SW480 (cell line): ENCODE measurements at regions not wholly inside any gene's neighbourhood (a gene's known extent, or its start where the extent isn't known, plus 50 kb on each side); places are given as distances from the start of the nearest gene placed in this dataset.
"Not testable (repeated sequence)": the region's sequence is repeated elsewhere in the genome, so short reads cannot be mapped to it uniquely, and the experiment has no call there.

Experiments used
- DNase-seq: peaks from one replicate; pipeline ENCODE4 v3.0.0-alpha.2; 2016; ENCODE audit warnings: low spot score

DNA sequence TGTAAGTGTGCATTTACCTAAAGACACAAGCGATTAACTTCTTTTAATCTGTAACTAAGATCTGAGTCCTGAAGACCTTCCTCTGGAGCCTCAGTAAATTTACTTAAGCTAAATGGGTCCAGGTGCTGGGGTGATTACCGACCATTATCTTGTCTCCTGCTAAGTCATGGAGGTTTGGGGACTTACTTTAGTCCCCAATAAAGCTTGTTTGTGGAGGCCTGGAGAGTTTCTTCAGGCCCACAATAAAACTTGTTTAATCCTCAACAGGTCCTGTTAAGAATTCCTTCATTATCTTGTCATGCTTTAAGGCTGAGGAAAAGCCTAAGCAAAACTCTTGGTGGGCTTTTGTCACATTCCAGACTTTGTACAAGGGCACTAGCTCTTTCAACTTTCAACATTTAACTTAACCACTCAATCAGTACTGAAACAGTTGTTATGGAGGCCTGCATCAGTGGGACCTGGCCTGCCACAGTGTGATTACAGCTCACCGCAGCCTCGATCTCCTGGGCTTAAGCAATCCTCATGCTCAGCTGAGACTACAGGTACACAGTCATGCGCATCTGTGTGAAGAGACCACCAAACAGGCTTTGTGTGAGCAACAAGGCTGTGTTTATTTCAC, 84.0 kb downstream of the FMO4 start:
- DNase-seq, result no peak

DNA sequence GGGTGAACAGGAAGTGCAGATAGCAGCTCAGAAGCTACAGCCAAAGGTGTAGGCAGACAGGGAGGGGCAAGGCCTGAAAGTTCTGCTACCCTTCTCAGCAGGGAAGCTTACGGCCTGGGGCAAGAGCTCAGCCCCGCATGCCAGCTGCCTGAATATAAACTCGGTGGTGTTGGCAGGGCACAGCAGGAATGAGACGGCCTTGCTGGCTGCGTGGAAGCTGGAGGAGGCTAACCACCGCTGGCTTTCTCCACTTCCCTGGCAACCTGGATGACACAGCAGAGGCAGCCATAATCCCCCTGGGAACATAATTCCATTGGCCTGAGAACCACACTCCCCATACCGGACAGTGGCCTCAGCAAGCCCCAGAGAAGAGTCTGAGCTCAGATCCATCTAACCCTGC, 81.9 kb upstream of the PRRC2C start:
- DNase-seq, result no peak

GRCh38 chr1:171405391-171405714, 80.0 kb upstream of the PRRC2C start:
- DNase-seq, result no peak

- DNase-seq, result not testable (repeated sequence)
Measured at GRCh38 chr1:171413557-171413956, 71.8 kb upstream of the PRRC2C start.

GRCh38 chr1:171418546-171418945, 66.8 kb upstream of the PRRC2C start:
- DNase-seq, result no peak

GRCh38 chr1:171420810-171421209, 64.5 kb upstream of the PRRC2C start:
- DNase-seq, result peak; percentile 33

- DNase-seq, result no peak
Measured at GRCh38 chr1:171421413-171422020, 63.8 kb upstream of the PRRC2C start.

DNA sequence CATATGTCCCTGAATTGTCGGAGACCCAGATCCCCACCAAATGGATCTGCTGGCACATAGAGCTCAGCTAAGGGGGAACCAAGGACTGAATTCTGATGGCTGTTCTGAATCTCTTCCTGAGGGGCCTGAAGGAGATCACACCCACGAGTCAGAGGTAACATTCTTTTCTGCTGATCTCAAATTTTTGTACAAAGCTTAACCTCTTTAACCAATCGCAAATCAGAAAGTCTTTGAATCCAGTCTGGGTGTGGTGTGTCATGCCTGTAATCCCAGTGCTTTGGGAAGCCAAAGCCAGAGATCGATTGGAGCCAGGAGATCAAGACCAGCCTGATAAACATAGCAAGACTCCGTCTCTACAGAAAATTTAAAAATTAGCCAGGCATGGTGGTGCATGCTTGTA, 62.8 kb upstream of the PRRC2C start:
- no peak for DNase-seq

DNA sequence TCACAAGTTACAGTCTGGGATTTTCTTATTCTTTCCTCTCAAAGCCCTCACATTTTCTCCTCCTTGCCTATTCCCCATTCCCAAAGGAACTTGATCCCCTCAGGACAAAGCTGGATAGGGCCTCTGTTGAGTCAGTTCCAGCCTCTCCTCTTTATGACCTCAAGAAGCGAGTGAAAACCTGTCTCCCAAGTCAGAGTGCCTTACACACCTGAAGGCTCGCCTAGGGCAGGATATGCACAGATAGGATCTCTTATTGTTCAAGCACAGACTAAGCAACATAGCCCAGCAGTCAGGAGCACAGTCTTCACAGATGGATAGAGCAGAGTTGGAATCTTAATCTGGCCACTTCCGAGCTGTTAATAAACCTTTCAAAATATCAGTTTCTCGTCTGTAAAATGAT, 60.8 kb upstream of the PRRC2C start:
- no peak for DNase-seq

- DNase-seq, result no peak
Measured at GRCh38 chr1:171426645-171427044, 58.7 kb upstream of the PRRC2C start.

- DNase-seq, result no peak
Measured at GRCh38 chr1:171427852-171428471, 57.4 kb upstream of the PRRC2C start.

GRCh38 chr1:171429137-171429536, 56.2 kb upstream of the PRRC2C start:
- DNase-seq, result no peak

GRCh38 chr1:171431994-171432393, 53.3 kb upstream of the PRRC2C start:
- no peak for DNase-seq

DNA sequence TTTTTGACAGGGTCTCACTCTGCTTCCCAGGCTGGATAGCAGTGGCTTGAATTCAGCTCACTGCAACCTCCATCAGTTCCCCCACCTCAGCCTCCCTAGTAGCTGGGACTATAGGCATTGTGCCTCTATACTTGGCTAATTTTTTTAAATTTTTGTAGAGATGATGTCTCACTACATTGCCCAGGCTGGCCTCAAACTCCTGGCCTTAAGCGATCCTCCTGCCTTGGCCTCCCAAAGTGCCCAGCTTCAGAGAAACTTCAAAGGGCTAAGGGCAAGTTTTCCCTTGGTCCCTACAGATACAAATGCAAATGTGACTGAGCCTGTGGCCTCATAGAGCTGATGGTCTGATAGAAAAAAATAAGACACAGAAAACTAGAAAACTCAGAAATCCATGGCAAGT, 52.9 kb upstream of the PRRC2C start:
- DNase-seq, result no peak

GRCh38 chr1:171433451-171433850, 51.9 kb upstream of the PRRC2C start:
- no peak for DNase-seq

GRCh38 chr1:171434717-171435346, 50.5 kb upstream of the PRRC2C start:
- no peak for DNase-seq
